ENCODE measurements at regions not wholly inside any gene's neighbourhood (a gene's known extent, or its start where the extent isn't known, plus 50 kb on each side); places are given as distances from the start of the nearest gene placed in this dataset.

- no peaks in the 10 kb centered on the region for H3K4me1 ChIP-seq
- no peak overlapping the region for H3K4me3 ChIP-seq
- DNase-seq (no peak), ATAC-seq (no peak)
- no peaks in the 10 kb centered on the region for H3K27me3 ChIP-seq
- intact Hi-C loops (cut with DNase I): no loop called here
- H3K36me3 ChIP-seq: no peaks in the 10 kb centered on the region
- TF ChIP-seq POLR2A (IDR thresholded peaks at IDR 0.05) (no peak), CTCF (IDR thresholded peaks at IDR 0.05) (no peak)
- no peaks in the 10 kb centered on the region for H3K9me3 ChIP-seq
- 42% methylated on average over 4 of the region's 4 CpGs for WGBS (ENCODE audit: insufficient coverage, low coverage, low lambda C conversion rate, missing lambda C conversion rate)
- H3K27ac ChIP-seq: no peak overlapping the region
Measured at GRCh38 chr21:24636696-24637095, 970.6 kb downstream of the MRPL39 start.

- ATAC-seq: no peak
- Histone ChIP-seq H3K27me3 (no peaks in the 10 kb centered on the region), H3K4me1 (no peaks in the 10 kb centered on the region), H3K36me3 (no peaks in the 10 kb centered on the region), H3K9me3 (no peaks in the 10 kb centered on the region), H3K4me3 (no peak overlapping the region), H3K27ac (no peak overlapping the region)
- WGBS (ENCODE audit: insufficient coverage, low coverage, low lambda C conversion rate, missing lambda C conversion rate): 69% methylated on average over 3 of the region's 3 CpGs
- TF ChIP-seq POLR2A (IDR thresholded peaks at IDR 0.05): no peak
- TF ChIP-seq CTCF (IDR thresholded peaks at IDR 0.05): no peak
- intact Hi-C loops (cut with DNase I): no loop called here
- DNase-seq: no peak
Measured at GRCh38 chr21:24634749-24635148, 972.5 kb downstream of the MRPL39 start.

- H3K9me3 ChIP-seq: no peaks in the 10 kb centered on the region
- WGBS (ENCODE audit: insufficient coverage, low coverage, low lambda C conversion rate, missing lambda C conversion rate): 15% methylated on average over 1 of the region's 1 CpG
- TF ChIP-seq CTCF (IDR thresholded peaks at IDR 0.05) (no peak), POLR2A (IDR thresholded peaks at IDR 0.05) (no peak)
- H3K27me3 ChIP-seq: no peaks in the 10 kb centered on the region
- H3K36me3 ChIP-seq: no peaks in the 10 kb centered on the region
- ATAC-seq (no peak), DNase-seq (no peak)
- no peaks in the 10 kb centered on the region for H3K4me1 ChIP-seq
- no peak overlapping the region for H3K4me3 ChIP-seq
- H3K27ac ChIP-seq: no peak overlapping the region
- intact Hi-C loops (cut with DNase I): no loop called here
Measured at GRCh38 chr21:24628536-24628935, 978.7 kb downstream of the MRPL39 start.

GRCh38 chr21:24628046-24628445 lies 979.2 kb downstream of the MRPL39 start:
- no peak for ATAC-seq
- H3K27ac ChIP-seq: no peak overlapping the region
- no peaks in the 10 kb centered on the region for H3K27me3 ChIP-seq
- no peak overlapping the region for H3K4me3 ChIP-seq
- DNase-seq: no peak
- H3K4me1 ChIP-seq: no peaks in the 10 kb centered on the region
- no peaks in the 10 kb centered on the region for H3K36me3 ChIP-seq
- intact Hi-C loops (cut with DNase I): no loop called here
- no peaks in the 10 kb centered on the region for H3K9me3 ChIP-seq
- TF ChIP-seq POLR2A (IDR thresholded peaks at IDR 0.05) (no peak), CTCF (IDR thresholded peaks at IDR 0.05) (no peak)

GRCh38 chr21:24617819-24618218 lies 989.5 kb downstream of the MRPL39 start:
- Histone ChIP-seq H3K36me3 (no peaks in the 10 kb centered on the region), H3K27ac (no peak overlapping the region), H3K4me1 (no peaks in the 10 kb centered on the region), H3K4me3 (no peak overlapping the region), H3K27me3 (no peaks in the 10 kb centered on the region), H3K9me3 (no peaks in the 10 kb centered on the region)
- DNase-seq (no peak), ATAC-seq (no peak)
- 45% methylated on average over 2 of the region's 2 CpGs for WGBS (ENCODE audit: insufficient coverage, low coverage, low lambda C conversion rate, missing lambda C conversion rate)
- intact Hi-C loops (cut with DNase I): no loop called here
- TF ChIP-seq CTCF (IDR thresholded peaks at IDR 0.05) (no peak), POLR2A (IDR thresholded peaks at IDR 0.05) (no peak)
